HCT116 (cell line): ENCODE measurements at regions not wholly inside any gene's neighbourhood (a gene's known extent, or its start where the extent isn't known, plus 50 kb on each side); places are given as distances from the start of the nearest gene placed in this dataset.

Experiments used
- ATAC-seq: fragments of 200-7000 bp; cut with Tn5 transposase; 2 replicates; pipeline ENCODE4 v1.9.1; 2020; ENCODE audit warnings: mild to moderate bottlenecking, moderate library complexity
- BruUV-seq: library from RNA; stranded (reverse); fragments of 400-500 nt; replicated peaks from 2 replicates; lab custom pipeline; 2021; lab: Mats Ljungman, UMichigan
- CTCF ChIA-PET: fragments of 300-600 bp; sonication (Branson Sonifier 250); formaldehyde crosslinking; loops from one replicate; lab custom pipeline; 2021; ENCODE audit warnings: antibody characterized with exemption; lab: Charles Lee
- POLR2A ChIA-PET: fragments of 300-600, 350-600 bp; sonication (Branson Sonifier 250); formaldehyde crosslinking; loops from one replicate; lab custom pipeline; 2021; ENCODE audit warnings: antibody characterized with exemption; lab: Charles Lee
- RAD21 ChIA-PET, 2 experiments: fragments of 300-600 bp; sonication (Branson Sonifier 250); formaldehyde crosslinking; loops; one replicate each; lab custom pipeline; 2023; ENCODE audit warnings: low total read pairs in 2 of 2; ENCODE audit not compliant: uncharacterized antibody in 2 of 2, unreplicated experiment in 2 of 2, low non-redundant PET in 1 of 2; lab: Charles Lee
- DNase-seq: peaks from one replicate; pipeline ENCODE4 v3.0.0-alpha.2; 2010; ENCODE audit warnings: low read depth, low spot score
- H2AFZ ChIP-seq: fragments of 200-600 bp; shearing (Covaris generic), sonication (generic); 2 replicates; pipeline ENCODE4 v1.6.1; 2017; ENCODE audit warnings: low read depth, mixed run types, mixed read lengths, antibody characterized with exemption, low read length; ENCODE audit not compliant: poor library complexity, severe bottlenecking
- H3K27ac ChIP-seq: 2 replicates; pipeline ENCODE4 v1.5.1; 2012; ENCODE audit warnings: low read depth, low read length
- H3K27me3 ChIP-seq: fragments of 200-600 bp; sonication (generic); 2 replicates; pipeline ENCODE4 v1.6.1; 2016; ENCODE audit warnings: mixed run types, low read length, mixed read lengths; ENCODE audit not compliant: insufficient read depth
- H3K36me3 ChIP-seq, 2 experiments: fragments of 200-500 bp in 1 of 2; fragments of 200-600 bp in 1 of 2; sonication (Bioruptor generic) in 1 of 2; sonication (generic) in 1 of 2; 2 replicates each; pipeline versions ENCODE4 v1.5.1 to v1.6.1; 2014 to 2016; ENCODE audit warnings: low read length in 2 of 2, inconsistent platforms in 1 of 2, mixed read lengths in 1 of 2, mixed run types in 1 of 2; ENCODE audit not compliant: insufficient read depth in 2 of 2, control insufficient read depth in 1 of 2
- H3K4me1 ChIP-seq, 2 experiments: fragments of 200-600 bp in 1 of 2; sonication (generic) in 1 of 2; 2 replicates each; pipeline versions ENCODE4 v1.5.1 to v1.6.1; 2012 to 2017; ENCODE audit warnings: low read length in 2 of 2, inconsistent platforms in 1 of 2, mild to moderate bottlenecking in 1 of 2, mixed read lengths in 1 of 2, mixed run types in 1 of 2, moderate library complexity in 1 of 2; ENCODE audit not compliant: insufficient read depth in 2 of 2, control insufficient read depth in 1 of 2
- H3K4me2 ChIP-seq: fragments of 200-600 bp; sonication (generic); 2 replicates; pipeline ENCODE4 v1.6.1; 2017; ENCODE audit warnings: mixed run types, low read length, mixed read lengths
- H3K4me3 ChIP-seq, 2 experiments: fragments of 200-600 bp in 1 of 2; sonication (generic) in 1 of 2; replicated peaks in 1 of 2; 2 replicates each; pipeline ENCODE4 v1.5.1; 2011 to 2016; ENCODE audit warnings: low read length in 2 of 2, control low read depth in 1 of 2, low read depth in 1 of 2, mild to moderate bottlenecking in 1 of 2, mixed read lengths in 1 of 2, mixed run types in 1 of 2
- H3K79me2 ChIP-seq: fragments of 200-600 bp; sonication (generic); 2 replicates; pipeline ENCODE4 v1.6.1; 2017; ENCODE audit warnings: mild to moderate bottlenecking, mixed run types, low read length, moderate library complexity, mixed read lengths; ENCODE audit not compliant: insufficient read depth
- H3K9ac ChIP-seq: fragments of 200-600 bp; sonication (generic); 2 replicates; pipeline ENCODE4 v1.6.1; 2016; ENCODE audit warnings: low read length, mixed read lengths
- H3K9me2 ChIP-seq: fragments of 200-600 bp; sonication (generic), shearing (Covaris generic); 2 replicates; pipeline ENCODE4 v1.6.1; 2017; ENCODE audit warnings: mixed run types, mild to moderate bottlenecking, moderate library complexity; ENCODE audit not compliant: insufficient read depth
- H3K9me3 ChIP-seq, 2 experiments: fragments of 200-500 bp in 1 of 2; fragments of 200-600 bp in 1 of 2; sonication (Bioruptor generic) in 1 of 2; sonication (generic) in 1 of 2; 2 replicates each; pipeline ENCODE4 v1.6.1; 2014 to 2017; ENCODE audit warnings: low read length in 2 of 2, mixed read lengths in 2 of 2, inconsistent platforms in 1 of 2, low read depth in 1 of 2, mild to moderate bottlenecking in 1 of 2, mixed run types in 1 of 2, moderate library complexity in 1 of 2; ENCODE audit not compliant: control insufficient read depth in 1 of 2, insufficient read depth in 1 of 2
- H4K20me1 ChIP-seq: fragments of 200-600 bp; sonication (generic), shearing (Covaris generic); 2 replicates; pipeline ENCODE4 v1.6.1; 2017; ENCODE audit warnings: mixed run types, mild to moderate bottlenecking, moderate library complexity; ENCODE audit not compliant: insufficient read depth
- CBX3 ChIP-seq: IDR thresholded peaks from 2 replicates; pipeline ENCODE4 v1.6.1; 2012; ENCODE audit warnings: low read depth
- CEBPB ChIP-seq: IDR thresholded peaks from 2 replicates; pipeline ENCODE4 v1.6.1; 2012; ENCODE audit warnings: low read depth
- EGR1 ChIP-seq: IDR thresholded peaks from 2 replicates; pipeline ENCODE4 v1.6.1; 2012; ENCODE audit warnings: low read depth
- ELF1 ChIP-seq: IDR thresholded peaks from 2 replicates; pipeline ENCODE4 v1.6.1; 2012; ENCODE audit warnings: low read depth, borderline replicate concordance
- EZH2 ChIP-seq: fragments of 200-600 bp; sonication (generic); IDR thresholded peaks from 2 replicates; pipeline ENCODE4 v1.6.1; 2017; ENCODE audit warnings: antibody characterized with exemption, mixed run types
- EZH2phosphoT487 ChIP-seq: fragments of 200-600 bp; IDR thresholded peaks from 2 replicates; pipeline ENCODE4 v1.6.1; 2018; ENCODE audit warnings: antibody characterized with exemption, borderline replicate concordance
- FOSL1 ChIP-seq: IDR thresholded peaks from 2 replicates; pipeline ENCODE4 v1.6.1; 2012; ENCODE audit warnings: low read depth
- POLR2A ChIP-seq: IDR thresholded peaks from 2 replicates; pipeline ENCODE4 v1.7.0; 2011; ENCODE audit warnings: borderline replicate concordance; ENCODE audit not compliant: insufficient read depth, insufficient read length; ENCODE audit errors: extremely low read depth
- POLR2AphosphoS5 ChIP-seq: IDR thresholded peaks from 2 replicates; pipeline ENCODE4 v1.6.1; 2011; ENCODE audit warnings: mild to moderate bottlenecking, low read depth, low read length, moderate library complexity
- RAD21 ChIP-seq: IDR thresholded peaks from 2 replicates; pipeline ENCODE4 v1.6.1; 2012; ENCODE audit warnings: low read depth, mild to moderate bottlenecking
- SP1 ChIP-seq: IDR thresholded peaks from 2 replicates; pipeline ENCODE4 v1.6.1; 2012; ENCODE audit warnings: low read depth
- SRF ChIP-seq: IDR thresholded peaks from 2 replicates; pipeline ENCODE4 v1.6.1; 2012; ENCODE audit warnings: low read depth
- TCF7L2 ChIP-seq: IDR thresholded peaks from 2 replicates; pipeline ENCODE4 v1.7.0; 2011; ENCODE audit warnings: borderline replicate concordance, inconsistent platforms; ENCODE audit not compliant: insufficient read depth, insufficient read length; ENCODE audit errors: extremely low read depth
- YY1 ChIP-seq: IDR thresholded peaks from 2 replicates; pipeline ENCODE4 v1.6.1; 2011; ENCODE audit warnings: low read length, low read depth, moderate library complexity, mild to moderate bottlenecking; ENCODE audit not compliant: insufficient replicate concordance; ENCODE audit errors: extremely low read depth
- ZFX ChIP-seq: fragments of 450-650 bp; IDR thresholded peaks from 2 replicates; pipeline ENCODE4 v1.6.1; 2017
- ZNF274 ChIP-seq: fragments of 200-500 bp; sonication (Bioruptor generic); IDR thresholded peaks from 2 replicates; pipeline ENCODE4 v1.6.1; 2014; ENCODE audit warnings: mild to moderate bottlenecking, low read depth, low read length, inconsistent platforms
- intact Hi-C: fragments of 100-400 bp; cut with micrococcal nuclease; formaldehyde crosslinking; loops from 2 replicates; pipeline ENCODE4 v1.10.0; 2022
- TF ChIP-seq, protein P1 (sequence below): IDR thresholded peaks from 2 replicates; pipeline ENCODE4 v1.6.1; 2012; ENCODE audit warnings: low read depth
- TF ChIP-seq, protein P2 (sequence below): IDR thresholded peaks from 2 replicates; pipeline ENCODE4 v1.6.1; 2011; ENCODE audit warnings: mild to moderate bottlenecking, low read length, moderate library complexity; ENCODE audit not compliant: insufficient replicate concordance; ENCODE audit errors: extremely low read depth
- TF ChIP-seq, protein P3 (sequence below): IDR thresholded peaks from 2 replicates; pipeline ENCODE4 v1.6.1; 2012
- TF ChIP-seq, protein P4 (sequence below): IDR thresholded peaks from 2 replicates; pipeline ENCODE4 v1.6.1; 2012

DNA sequence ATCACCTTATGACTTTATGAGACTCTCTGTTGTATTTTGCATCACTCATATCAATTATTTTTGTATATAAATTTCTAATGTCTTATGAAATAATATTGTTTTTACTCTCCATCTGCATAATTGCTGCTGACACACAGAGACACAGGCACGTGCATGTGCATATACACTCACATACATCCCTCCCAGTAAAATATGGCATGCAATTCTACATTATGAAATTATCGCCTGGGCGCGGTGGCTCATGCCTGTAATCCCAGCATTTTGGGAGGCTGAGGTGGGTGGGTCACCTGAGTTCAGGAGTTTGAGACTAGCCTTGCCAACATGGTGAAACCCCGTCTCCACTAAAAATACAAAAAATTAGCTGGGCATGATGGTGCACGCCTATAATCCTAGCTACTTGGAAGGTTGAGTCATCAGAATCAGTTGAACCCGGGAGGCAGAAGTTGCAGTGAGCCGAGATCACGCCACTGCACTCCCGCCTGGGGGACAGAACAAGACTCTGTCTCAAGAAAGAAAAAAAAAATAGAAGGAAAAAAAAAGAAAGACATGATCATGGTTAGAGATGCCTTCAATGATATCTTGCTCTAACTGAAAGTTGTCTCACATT lies 96.7 kb upstream of the LUZP2 start:
- H3K27me3 ChIP-seq, result no peaks in the 10 kb centered on the region
- no peak overlapping the region for H3K27ac ChIP-seq
- no TSS peak for BruUV-seq
- no peaks in the 10 kb centered on the region for H3K36me3 ChIP-seq
- ATAC-seq, result no peak
- no peak for DNase-seq
- TF ChIP-seq POLR2A (no peak), CEBPB (no peak), ZNF274 (no peak), ELF1 (no peak), RAD21 (no peak), FOSL1 (no peak), POLR2AphosphoS5 (no peak), EZH2phosphoT487 (no peak), YY1 (no peak), EGR1 (no peak), TCF7L2 (no peak), SRF (no peak), ZFX (no peak), SP1 (no peak), CBX3 (no peak), EZH2 (no peak)
- TF ChIP-seq, protein P1, sequence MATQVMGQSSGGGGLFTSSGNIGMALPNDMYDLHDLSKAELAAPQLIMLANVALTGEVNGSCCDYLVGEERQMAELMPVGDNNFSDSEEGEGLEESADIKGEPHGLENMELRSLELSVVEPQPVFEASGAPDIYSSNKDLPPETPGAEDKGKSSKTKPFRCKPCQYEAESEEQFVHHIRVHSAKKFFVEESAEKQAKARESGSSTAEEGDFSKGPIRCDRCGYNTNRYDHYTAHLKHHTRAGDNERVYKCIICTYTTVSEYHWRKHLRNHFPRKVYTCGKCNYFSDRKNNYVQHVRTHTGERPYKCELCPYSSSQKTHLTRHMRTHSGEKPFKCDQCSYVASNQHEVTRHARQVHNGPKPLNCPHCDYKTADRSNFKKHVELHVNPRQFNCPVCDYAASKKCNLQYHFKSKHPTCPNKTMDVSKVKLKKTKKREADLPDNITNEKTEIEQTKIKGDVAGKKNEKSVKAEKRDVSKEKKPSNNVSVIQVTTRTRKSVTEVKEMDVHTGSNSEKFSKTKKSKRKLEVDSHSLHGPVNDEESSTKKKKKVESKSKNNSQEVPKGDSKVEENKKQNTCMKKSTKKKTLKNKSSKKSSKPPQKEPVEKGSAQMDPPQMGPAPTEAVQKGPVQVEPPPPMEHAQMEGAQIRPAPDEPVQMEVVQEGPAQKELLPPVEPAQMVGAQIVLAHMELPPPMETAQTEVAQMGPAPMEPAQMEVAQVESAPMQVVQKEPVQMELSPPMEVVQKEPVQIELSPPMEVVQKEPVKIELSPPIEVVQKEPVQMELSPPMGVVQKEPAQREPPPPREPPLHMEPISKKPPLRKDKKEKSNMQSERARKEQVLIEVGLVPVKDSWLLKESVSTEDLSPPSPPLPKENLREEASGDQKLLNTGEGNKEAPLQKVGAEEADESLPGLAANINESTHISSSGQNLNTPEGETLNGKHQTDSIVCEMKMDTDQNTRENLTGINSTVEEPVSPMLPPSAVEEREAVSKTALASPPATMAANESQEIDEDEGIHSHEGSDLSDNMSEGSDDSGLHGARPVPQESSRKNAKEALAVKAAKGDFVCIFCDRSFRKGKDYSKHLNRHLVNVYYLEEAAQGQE, result no peak
- TF ChIP-seq, protein P2, sequence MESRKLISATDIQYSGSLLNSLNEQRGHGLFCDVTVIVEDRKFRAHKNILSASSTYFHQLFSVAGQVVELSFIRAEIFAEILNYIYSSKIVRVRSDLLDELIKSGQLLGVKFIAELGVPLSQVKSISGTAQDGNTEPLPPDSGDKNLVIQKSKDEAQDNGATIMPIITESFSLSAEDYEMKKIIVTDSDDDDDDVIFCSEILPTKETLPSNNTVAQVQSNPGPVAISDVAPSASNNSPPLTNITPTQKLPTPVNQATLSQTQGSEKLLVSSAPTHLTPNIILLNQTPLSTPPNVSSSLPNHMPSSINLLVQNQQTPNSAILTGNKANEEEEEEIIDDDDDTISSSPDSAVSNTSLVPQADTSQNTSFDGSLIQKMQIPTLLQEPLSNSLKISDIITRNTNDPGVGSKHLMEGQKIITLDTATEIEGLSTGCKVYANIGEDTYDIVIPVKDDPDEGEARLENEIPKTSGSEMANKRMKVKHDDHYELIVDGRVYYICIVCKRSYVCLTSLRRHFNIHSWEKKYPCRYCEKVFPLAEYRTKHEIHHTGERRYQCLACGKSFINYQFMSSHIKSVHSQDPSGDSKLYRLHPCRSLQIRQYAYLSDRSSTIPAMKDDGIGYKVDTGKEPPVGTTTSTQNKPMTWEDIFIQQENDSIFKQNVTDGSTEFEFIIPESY, result no peak
- TF ChIP-seq, protein P3, sequence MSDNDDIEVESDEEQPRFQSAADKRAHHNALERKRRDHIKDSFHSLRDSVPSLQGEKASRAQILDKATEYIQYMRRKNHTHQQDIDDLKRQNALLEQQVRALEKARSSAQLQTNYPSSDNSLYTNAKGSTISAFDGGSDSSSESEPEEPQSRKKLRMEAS, result no peak
- TF ChIP-seq, protein P4, sequence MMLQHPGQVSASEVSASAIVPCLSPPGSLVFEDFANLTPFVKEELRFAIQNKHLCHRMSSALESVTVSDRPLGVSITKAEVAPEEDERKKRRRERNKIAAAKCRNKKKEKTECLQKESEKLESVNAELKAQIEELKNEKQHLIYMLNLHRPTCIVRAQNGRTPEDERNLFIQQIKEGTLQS, result no peak
- no peaks in the 10 kb centered on the region for H3K9me2 ChIP-seq
- RAD21 ChIA-PET, result no interaction called here
- H3K4me3 ChIP-seq, result no peak overlapping the region
- CTCF ChIA-PET, result no interaction called here
- no peaks in the 10 kb centered on the region for H3K4me1 ChIP-seq
- H3K9ac ChIP-seq, result no peak overlapping the region
- no peak overlapping the region for H2AFZ ChIP-seq
- intact Hi-C loops, result no loop called here
- H3K9me3 ChIP-seq, result peaks cover 0 to 22% of the 10 kb centered on the region in 2 experiments; a peak in 2 of 4 replicates
- no peaks in the 10 kb centered on the region for H3K79me2 ChIP-seq
- H3K4me2 ChIP-seq, result no peak overlapping the region
- POLR2A ChIA-PET, result no interaction called here
- no peaks in the 10 kb centered on the region for H4K20me1 ChIP-seq
